ENCODE measurements at regions not wholly inside any gene's neighbourhood (a gene's known extent, or its start where the extent isn't known, plus 50 kb on each side); places are given as distances from the start of the nearest gene placed in this dataset.

- H3K27me3 ChIP-seq, result no peaks in the 10 kb centered on the region
- DNase-seq, result no peak
- intact Hi-C loops (cut with DNase I), result no loop called here
- no peak for TF ChIP-seq CTCF (IDR thresholded peaks at IDR 0.05)
- no peaks in the 10 kb centered on the region for H3K9me3 ChIP-seq
- ATAC-seq, result no peak
- H3K4me3 ChIP-seq, result no peak overlapping the region
- no peaks in the 10 kb centered on the region for H3K4me1 ChIP-seq
- no peak overlapping the region for H3K27ac ChIP-seq
- H3K36me3 ChIP-seq, result no peaks in the 10 kb centered on the region
These were observed 571.2 kb downstream of the ARAP2 start for GRCh38 chr4:35673137-35673536.

GRCh38 chr4:35684755-35685154 is 559.6 kb downstream of the ARAP2 start:
- TF ChIP-seq CTCF (IDR thresholded peaks at IDR 0.05), result no peak
- ATAC-seq, result no peak
- H3K4me1 ChIP-seq, result no peaks in the 10 kb centered on the region

GRCh38 chr4:35689870-35690269 is 554.4 kb downstream of the ARAP2 start:
- no peak for ATAC-seq
- H3K36me3 ChIP-seq, result no peaks in the 10 kb centered on the region
- no peak for TF ChIP-seq CTCF (IDR thresholded peaks at IDR 0.05)
- intact Hi-C loops (cut with DNase I), result no loop called here
- no peak for DNase-seq
- no peaks in the 10 kb centered on the region for H3K4me1 ChIP-seq
- H3K9me3 ChIP-seq, result no peaks in the 10 kb centered on the region
- H3K27ac ChIP-seq, result no peak overlapping the region
- H3K4me3 ChIP-seq, result no peak overlapping the region
- H3K27me3 ChIP-seq, result no peaks in the 10 kb centered on the region

More at GRCh38 chr4:35684755-35685154, 559.6 kb downstream of the ARAP2 start:
- Histone ChIP-seq H3K36me3 (no peaks in the 10 kb centered on the region), H3K4me3 (no peak overlapping the region), H3K27ac (no peak overlapping the region), H3K9me3 (no peaks in the 10 kb centered on the region), H3K27me3 (no peaks in the 10 kb centered on the region)
- intact Hi-C loops (cut with DNase I), result no loop called here
- no peak for DNase-seq

GRCh38 chr4:35690271-35690670 is 554.0 kb downstream of the ARAP2 start:
- no peaks in the 10 kb centered on the region for H3K9me3 ChIP-seq
- no peaks in the 10 kb centered on the region for H3K4me1 ChIP-seq
- H3K27ac ChIP-seq, result no peak overlapping the region
- intact Hi-C loops (cut with DNase I), result no loop called here
- DNase-seq (no peak), ATAC-seq (no peak)
- TF ChIP-seq CTCF (IDR thresholded peaks at IDR 0.05), result no peak
- no peaks in the 10 kb centered on the region for H3K27me3 ChIP-seq
- no peak overlapping the region for H3K4me3 ChIP-seq
- no peaks in the 10 kb centered on the region for H3K36me3 ChIP-seq

GRCh38 chr4:35695003-35695402 is 549.3 kb downstream of the ARAP2 start:
- Histone ChIP-seq H3K9me3 (no peaks in the 10 kb centered on the region), H3K4me1 (no peaks in the 10 kb centered on the region), H3K4me3 (no peak overlapping the region), H3K27ac (no peak overlapping the region), H3K36me3 (no peaks in the 10 kb centered on the region), H3K27me3 (no peaks in the 10 kb centered on the region)
- intact Hi-C loops (cut with DNase I), result no loop called here
- ATAC-seq (no peak), DNase-seq (no peak)
- TF ChIP-seq CTCF (IDR thresholded peaks at IDR 0.05), result no peak

GRCh38 chr4:35695421-35695820 is 548.9 kb downstream of the ARAP2 start:
- no peak for ATAC-seq

More at GRCh38 chr4:35695421-35695820, 548.9 kb downstream of the ARAP2 start:
- H3K4me3 ChIP-seq, result no peak overlapping the region
- DNase-seq, result no peak
- H3K9me3 ChIP-seq, result no peaks in the 10 kb centered on the region
- H3K27me3 ChIP-seq, result no peaks in the 10 kb centered on the region
- H3K36me3 ChIP-seq, result no peaks in the 10 kb centered on the region
- H3K4me1 ChIP-seq, result no peaks in the 10 kb centered on the region
- intact Hi-C loops (cut with DNase I), result no loop called here
- H3K27ac ChIP-seq, result no peak overlapping the region
- TF ChIP-seq CTCF (IDR thresholded peaks at IDR 0.05), result no peak
